Kidney epithelial cell (primary cell): ENCODE measurements at regions not wholly inside any gene's neighbourhood (a gene's known extent, or its start where the extent isn't known, plus 50 kb on each side); places are given as distances from the start of the nearest gene placed in this dataset.

Source experiments
- DNase-seq: peaks from one replicate; pipeline ENCODE4 v3.0.0-alpha.2; 2010; ENCODE audit warnings: low read depth
- H3K27me3 ChIP-seq: 2 replicates; pipeline ENCODE4 v1.6.0; 2011; ENCODE audit warnings: low read length; ENCODE audit not compliant: control insufficient read depth, insufficient read depth
- H3K36me3 ChIP-seq: 2 replicates; pipeline ENCODE4 v1.5.1; 2011; ENCODE audit warnings: low read length; ENCODE audit not compliant: control insufficient read depth, insufficient read depth
- H3K4me3 ChIP-seq: 2 replicates; pipeline ENCODE4 v1.5.1; 2011; ENCODE audit warnings: low read depth, mild to moderate bottlenecking, control low read depth, low read length
- CTCF ChIP-seq: IDR thresholded peaks from 2 replicates; pipeline ENCODE4 v1.5.1; 2011; ENCODE audit warnings: mild to moderate bottlenecking, moderate library complexity, low read length, control low read depth, inconsistent platforms; ENCODE audit not compliant: insufficient read depth, poor library complexity, severe bottlenecking

GRCh38 chr16:76665571-76666275 lies 388.5 kb downstream of the CNTNAP4 start:
- H3K4me3 ChIP-seq, result no peak overlapping the region
- H3K27me3 ChIP-seq, result no peaks in the 10 kb centered on the region
- DNase-seq, result no peak
- no peaks in the 10 kb centered on the region for H3K36me3 ChIP-seq
- peak; percentile 2 for TF ChIP-seq CTCF

- DNase-seq, result no peak
- TF ChIP-seq CTCF, result no peak
Measured at GRCh38 chr16:76668207-76668725, 391.1 kb downstream of the CNTNAP4 start.

GRCh38 chr16:76669288-76669687 lies 392.1 kb downstream of the CNTNAP4 start:
- H3K4me3 ChIP-seq, result no peak overlapping the region
- DNase-seq, result no peak
- no peaks in the 10 kb centered on the region for H3K27me3 ChIP-seq
- no peak for TF ChIP-seq CTCF
- H3K36me3 ChIP-seq, result no peaks in the 10 kb centered on the region

More at GRCh38 chr16:76668207-76668725, 391.1 kb downstream of the CNTNAP4 start:
- no peak overlapping the region for H3K4me3 ChIP-seq
- H3K36me3 ChIP-seq, result no peaks in the 10 kb centered on the region
- H3K27me3 ChIP-seq, result no peaks in the 10 kb centered on the region

GRCh38 chr16:76670125-76670857 lies 393.1 kb downstream of the CNTNAP4 start:
- H3K27me3 ChIP-seq, result no peaks in the 10 kb centered on the region
- no peak for TF ChIP-seq CTCF
- H3K36me3 ChIP-seq, result no peaks in the 10 kb centered on the region
- H3K4me3 ChIP-seq, result no peak overlapping the region
- no peak for DNase-seq

- Histone ChIP-seq H3K27me3 (no peaks in the 10 kb centered on the region), H3K36me3 (no peaks in the 10 kb centered on the region), H3K4me3 (no peak overlapping the region)
- no peak for TF ChIP-seq CTCF
- peak; percentile 49 for DNase-seq
Measured at GRCh38 chr16:76676356-76676755, 399.2 kb downstream of the CNTNAP4 start.
